GM12892 (cell line): ENCODE measurements at regions not wholly inside any gene's neighbourhood (a gene's known extent, or its start where the extent isn't known, plus 50 kb on each side); places are given as distances from the start of the nearest gene placed in this dataset.
"Not testable (repeated sequence)": the region's sequence is repeated elsewhere in the genome, so short reads cannot be mapped to it uniquely, and the experiment has no call there.

ENCODE experiments used
- POLR2A ChIP-seq: IDR thresholded peaks from 2 replicates; pipeline ENCODE4 v1.6.1; 2011; ENCODE audit warnings: low read depth, low read length, control low read depth
- POLR2AphosphoS5 ChIP-seq: IDR thresholded peaks from 2 replicates; pipeline ENCODE4 v1.6.1; 2011; ENCODE audit warnings: low read depth, low read length, control low read depth
- TAF1 ChIP-seq: IDR thresholded peaks from 2 replicates; pipeline ENCODE4 v1.6.1; 2011; ENCODE audit warnings: low read depth, mild to moderate bottlenecking, control low read depth, low read length, borderline replicate concordance

DNA sequence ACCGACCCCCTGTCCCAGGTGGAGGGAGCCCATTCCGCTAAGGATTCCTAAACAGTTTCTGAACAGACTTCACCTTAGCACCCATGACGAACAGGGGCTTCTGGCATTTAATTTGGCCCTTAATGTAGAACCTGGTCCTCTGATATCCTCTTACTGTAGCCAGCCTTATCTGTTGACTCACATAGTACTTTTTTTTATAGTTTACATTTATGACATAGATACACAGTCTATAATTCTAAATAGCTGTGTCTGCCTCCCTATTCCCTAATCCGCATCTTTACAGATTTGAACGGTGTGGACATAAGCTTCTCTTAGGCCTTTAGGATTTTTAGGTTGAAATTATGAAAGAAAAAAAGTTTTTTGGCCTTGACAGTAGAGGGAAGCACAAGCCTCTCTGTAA lies 104.9 kb downstream of the TBC1D26 start:
- TF ChIP-seq POLR2AphosphoS5, POLR2A, TAF1: not testable (repeated sequence)
